IPS DF 4.7 (cell line): ENCODE measurements at regions not wholly inside any gene's neighbourhood (a gene's known extent, or its start where the extent isn't known, plus 50 kb on each side); places are given as distances from the start of the nearest gene placed in this dataset.
"Not testable (repeated sequence)": the region's sequence is repeated elsewhere in the genome, so short reads cannot be mapped to it uniquely, and the experiment has no call there.

Experiments used
- DNase-seq: peaks from one replicate; pipeline ENCODE4 v3.0.0-alpha.2; 2013; ENCODE audit warnings: low spot score; ENCODE audit errors: extremely low read depth

GRCh38 chr7:149714081-149714909, 59.1 kb downstream of the ZNF467 start:
- peak; percentile 36 for DNase-seq

DNA sequence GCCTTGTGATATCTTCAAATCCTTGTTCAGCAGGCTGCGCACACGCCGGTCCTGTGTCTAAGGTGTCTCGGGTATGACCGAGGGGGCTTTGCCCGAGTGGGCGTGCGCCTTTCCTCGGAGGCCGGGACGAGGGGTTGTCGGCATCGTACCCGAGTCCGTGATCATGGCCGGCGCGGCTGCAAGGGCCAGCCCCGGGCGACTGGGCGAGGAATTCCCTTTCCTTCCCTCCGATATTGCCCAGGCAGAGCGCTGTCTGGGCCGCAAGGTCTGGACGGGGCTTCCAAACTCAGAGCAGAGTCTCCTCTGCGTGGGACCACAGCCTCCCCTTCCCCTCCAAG, 59.7 kb downstream of the ZNF467 start:
- no peak for DNase-seq

DNA sequence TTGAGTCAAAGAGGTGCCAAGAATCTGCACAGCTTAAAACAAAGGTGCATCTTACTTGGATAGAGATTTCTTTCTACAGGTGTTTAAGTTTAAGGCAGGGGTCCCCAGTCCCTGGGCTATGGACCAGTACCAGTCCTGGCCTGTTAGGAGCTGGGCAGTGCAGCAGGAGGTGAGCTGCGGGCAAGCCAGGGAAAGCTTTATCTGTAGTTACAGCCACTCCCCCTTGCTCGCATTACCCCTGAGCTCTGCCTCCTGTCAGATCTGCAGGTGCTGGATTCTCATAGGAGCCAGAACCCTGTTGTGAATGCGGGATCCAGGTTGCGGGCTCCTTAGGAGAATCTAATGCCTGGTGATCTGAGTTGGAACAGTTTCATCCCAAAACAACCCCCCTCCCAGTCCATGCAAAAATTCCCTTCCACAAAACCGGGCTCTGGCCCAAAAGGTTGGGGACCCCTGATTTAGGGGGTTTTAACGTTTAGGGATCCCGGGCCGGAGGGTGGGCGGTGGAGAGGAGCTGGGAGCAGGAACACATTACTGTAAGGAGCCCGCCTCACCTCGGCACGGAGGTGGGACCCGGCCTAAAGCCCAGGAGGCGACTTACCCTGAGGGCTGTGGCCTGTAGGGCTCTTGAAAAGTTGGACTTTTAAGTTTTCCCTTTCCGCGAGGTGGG, 60.2 kb downstream of the ZNF467 start:
- no peak for DNase-seq

GRCh38 chr7:149708026-149708425, 65.4 kb downstream of the ZNF467 start:
- DNase-seq = no peak

- DNase-seq = no peak
These were observed 65.9 kb downstream of the ZNF467 start for GRCh38 chr7:149707448-149707886.

- DNase-seq = no peak
These were observed 67.0 kb downstream of the ZNF467 start for GRCh38 chr7:149706398-149706797.

GRCh38 chr7:149704507-149704906, 68.9 kb downstream of the ZNF467 start:
- no peak for DNase-seq

DNA sequence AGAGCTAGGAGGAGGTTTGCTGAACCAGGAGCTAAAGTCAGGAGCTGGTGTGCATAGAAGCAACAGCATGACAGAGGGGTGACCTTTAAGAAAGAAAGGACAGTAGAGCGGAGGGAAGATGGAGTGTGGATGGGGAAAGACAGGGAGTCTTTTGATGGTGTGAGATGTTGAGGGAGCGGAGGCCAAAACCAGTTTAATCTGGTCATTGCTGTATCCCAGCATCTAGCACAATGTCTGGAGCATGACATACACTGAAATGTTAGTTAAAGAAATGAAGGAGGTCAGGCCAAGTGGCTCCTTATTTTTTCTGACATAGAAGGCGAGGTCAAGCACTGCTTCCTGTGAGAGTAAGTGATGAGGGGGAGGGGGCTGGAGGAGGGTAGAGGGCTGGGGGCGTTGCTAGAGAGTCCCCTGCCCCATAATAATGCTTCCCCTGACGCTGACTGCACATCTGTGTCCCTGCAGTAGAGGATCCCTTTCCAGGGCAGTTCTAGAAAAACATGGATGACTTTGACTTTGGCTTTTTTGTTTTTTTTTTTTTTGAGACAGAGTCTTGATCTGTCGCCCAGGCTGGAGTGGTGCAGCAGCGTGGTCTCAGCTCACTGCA, 70.2 kb downstream of the ZNF467 start:
- no peak for DNase-seq

- DNase-seq = no peak
These were observed 71.7 kb downstream of the ZNF467 start for GRCh38 chr7:149701495-149702240.

- not testable (repeated sequence) for DNase-seq
These were observed 75.6 kb downstream of the ZNF467 start for GRCh38 chr7:149697767-149698166.

- DNase-seq = no peak
These were observed 77.1 kb downstream of the ZNF467 start for GRCh38 chr7:149696280-149696679.

- DNase-seq = no peak
These were observed 80.8 kb downstream of the ZNF467 start for GRCh38 chr7:149692557-149692982.

DNA sequence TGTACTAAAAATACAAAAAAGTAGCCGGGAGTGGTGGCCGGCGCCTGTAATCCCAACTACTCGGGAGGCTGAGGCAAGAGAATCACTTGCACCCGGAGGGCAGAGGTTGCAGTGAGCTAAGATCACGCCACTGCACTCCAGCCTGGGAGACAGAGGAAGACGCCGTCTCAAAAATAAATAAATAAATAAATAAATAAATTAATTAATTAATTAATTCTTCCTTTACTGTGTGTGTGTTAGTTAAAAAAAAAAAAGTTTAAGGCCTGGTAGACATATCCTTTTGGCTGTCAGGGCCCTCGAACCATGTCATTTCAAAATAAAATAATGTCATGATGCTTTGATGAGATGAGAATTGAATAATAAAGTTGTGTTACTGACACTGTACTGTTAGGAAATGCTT, 81.3 kb downstream of the ZNF467 start:
- no peak for DNase-seq

DNA sequence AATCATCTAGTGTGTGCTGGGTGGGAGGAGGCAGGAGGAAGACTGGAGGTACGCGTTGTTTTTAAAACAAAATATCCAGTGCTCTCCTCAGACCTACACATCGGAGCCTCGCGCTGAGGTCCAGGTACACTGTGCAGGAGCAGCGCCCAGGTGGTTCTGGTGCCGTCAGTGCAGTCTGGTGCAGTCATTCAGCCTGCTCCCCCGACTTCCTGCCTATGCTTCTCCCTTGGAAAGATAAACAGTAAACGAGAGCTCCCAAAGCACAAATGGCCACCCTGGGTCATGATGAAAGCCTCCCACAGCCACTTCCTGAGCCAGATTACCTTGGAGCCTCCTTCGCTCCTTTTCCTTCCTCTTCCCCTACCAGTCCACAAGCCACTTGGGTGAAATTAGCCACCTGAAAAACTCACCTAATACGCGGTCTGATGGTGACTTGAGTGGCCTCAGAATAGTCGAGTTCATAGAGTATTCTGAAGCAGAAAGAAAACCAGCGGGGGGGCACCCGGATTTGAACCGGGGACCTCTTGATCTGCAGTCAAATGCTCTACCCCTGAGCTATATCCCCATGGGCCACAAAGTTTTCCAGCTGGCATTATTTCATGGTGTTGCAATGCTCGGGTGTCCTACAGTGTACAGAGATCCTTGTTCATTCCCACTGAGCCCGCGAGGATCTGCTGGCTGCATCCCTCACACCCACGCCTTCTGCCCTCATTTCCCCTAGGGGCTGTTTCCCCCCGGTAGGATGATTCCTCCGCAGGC, 82.5 kb downstream of the ZNF467 start:
- peak; percentile 36 for DNase-seq

GRCh38 chr7:149689291-149689721, 84.1 kb downstream of the ZNF467 start:
- no peak for DNase-seq

DNA sequence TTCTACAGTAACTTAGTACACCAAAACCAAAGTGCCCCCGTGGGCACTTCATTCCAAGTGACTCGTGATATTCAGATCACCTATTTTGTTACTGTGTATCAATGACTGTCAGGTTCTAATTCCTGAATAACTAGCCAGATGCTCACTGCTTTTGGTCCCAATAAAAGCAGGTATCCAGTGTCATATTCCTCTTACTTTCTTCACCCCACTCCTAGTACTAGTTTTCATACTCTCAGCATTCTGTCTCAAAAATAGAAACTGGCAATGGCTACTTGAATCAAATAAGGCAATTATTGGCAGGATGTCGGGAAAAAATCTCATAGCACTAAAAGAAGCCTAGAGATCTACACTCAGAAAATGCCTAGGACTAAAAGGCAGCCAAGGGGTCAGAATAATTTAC, 84.6 kb downstream of the ZNF467 start:
- DNase-seq = no peak

DNA sequence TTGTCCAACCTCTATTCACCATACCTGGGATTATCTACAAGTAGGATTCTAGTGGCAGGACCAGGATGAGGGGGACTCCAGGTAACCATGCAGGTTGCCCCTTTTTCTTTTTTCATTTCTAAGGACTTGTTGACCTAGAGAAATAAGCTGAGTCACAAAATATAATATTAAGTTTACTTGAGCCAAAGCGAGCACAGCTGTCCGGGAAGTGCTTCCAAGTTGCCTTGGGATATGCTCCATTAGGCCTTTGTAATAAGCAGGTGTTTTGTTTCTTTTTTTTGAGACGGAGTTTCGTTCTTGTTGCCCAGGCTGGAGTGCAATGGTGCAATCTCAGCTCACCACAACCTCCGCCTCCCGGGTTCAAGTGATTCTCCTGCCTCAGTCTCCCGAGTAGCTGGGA, 85.6 kb downstream of the ZNF467 start:
- DNase-seq = not testable (repeated sequence)

GRCh38 chr7:149686449-149686848, 86.9 kb downstream of the ZNF467 start:
- DNase-seq = no peak

- DNase-seq = no peak
These were observed 87.4 kb downstream of the ZNF467 start for GRCh38 chr7:149686011-149686410.

- DNase-seq = no peak
These were observed 87.9 kb downstream of the ZNF467 start for GRCh38 chr7:149685455-149685854.

DNA sequence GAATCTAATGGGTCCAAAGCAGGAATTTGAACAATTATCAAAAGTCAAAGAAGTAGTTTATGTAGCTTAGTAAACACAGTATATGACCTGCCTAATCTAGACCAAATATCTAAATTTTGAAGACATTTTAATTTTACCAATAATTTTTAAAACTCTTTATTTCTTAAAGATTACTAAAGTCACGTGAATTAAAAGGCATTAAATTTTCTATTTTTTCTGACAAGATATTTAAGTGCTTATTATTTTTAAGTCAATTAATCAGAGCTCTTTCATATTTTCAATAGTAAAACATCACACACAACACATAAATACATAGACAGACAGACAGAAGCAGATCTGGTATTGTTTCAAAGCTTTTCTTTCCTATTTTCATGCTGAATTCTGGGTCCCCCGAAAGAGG, 89.5 kb downstream of the ZNF467 start:
- no peak for DNase-seq
